LoVo (cell line): ENCODE measurements at regions not wholly inside any gene's neighbourhood (a gene's known extent, or its start where the extent isn't known, plus 50 kb on each side); places are given as distances from the start of the nearest gene placed in this dataset.
A peak's percentile ranks its signal among the peaks of the same experiment; 100 is the strongest.

Experiments used
- DNase-seq: peaks from one replicate; pipeline ENCODE4 v3.0.0-alpha.2; 2016; ENCODE audit warnings: low spot score

DNA sequence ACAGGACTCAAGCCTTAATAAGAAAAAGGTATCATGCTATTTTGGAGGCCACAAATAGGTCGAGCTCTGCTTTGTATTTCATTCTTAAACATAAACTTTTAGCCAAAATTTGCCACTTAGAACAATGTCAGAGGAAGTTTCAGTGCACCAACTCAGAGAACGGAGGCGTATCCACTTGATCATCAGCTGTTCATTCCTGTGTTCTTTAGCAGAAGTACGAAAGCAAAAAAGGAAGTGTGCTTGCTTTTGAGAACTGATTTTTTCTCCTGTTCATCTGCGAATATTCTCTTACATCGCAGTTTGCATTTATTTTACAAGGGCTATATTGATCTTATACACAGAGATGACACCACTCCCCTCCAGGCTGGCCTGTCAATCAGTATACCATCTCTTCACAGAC, 188.6 kb upstream of the SOX5 start:
- no peak for DNase-seq

DNA sequence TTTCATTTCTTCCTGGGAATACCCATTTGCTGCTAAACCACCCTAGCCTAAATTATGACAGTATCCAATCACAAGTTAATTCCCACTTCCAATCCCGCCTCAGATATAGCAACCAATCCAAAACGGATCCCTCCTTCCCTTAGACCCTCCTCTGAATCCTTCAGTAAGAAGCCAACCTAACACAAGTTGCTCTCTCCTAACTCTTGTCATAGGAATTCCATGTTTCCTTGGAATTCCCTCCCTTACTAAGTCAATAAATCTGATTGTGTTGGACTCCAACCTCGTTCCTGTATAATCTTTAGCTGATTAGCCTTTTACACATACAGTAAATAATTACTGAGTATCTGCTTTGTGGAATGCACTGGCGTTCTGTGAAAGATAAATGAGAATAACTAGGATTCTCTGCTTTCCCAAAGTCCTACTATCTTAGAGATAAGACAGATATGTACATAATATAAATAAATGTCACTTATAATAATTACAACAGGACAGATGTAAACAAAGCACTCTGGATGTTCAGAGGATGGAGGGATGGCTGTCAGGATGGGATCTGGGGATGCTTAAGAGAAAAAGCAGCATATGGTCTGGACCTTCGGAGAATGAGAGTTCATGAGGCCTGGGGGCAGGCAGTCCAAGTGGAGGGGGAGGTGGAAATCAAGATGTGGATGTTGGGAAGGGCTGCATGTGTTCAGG, 185.8 kb upstream of the SOX5 start:
- no peak for DNase-seq

DNA sequence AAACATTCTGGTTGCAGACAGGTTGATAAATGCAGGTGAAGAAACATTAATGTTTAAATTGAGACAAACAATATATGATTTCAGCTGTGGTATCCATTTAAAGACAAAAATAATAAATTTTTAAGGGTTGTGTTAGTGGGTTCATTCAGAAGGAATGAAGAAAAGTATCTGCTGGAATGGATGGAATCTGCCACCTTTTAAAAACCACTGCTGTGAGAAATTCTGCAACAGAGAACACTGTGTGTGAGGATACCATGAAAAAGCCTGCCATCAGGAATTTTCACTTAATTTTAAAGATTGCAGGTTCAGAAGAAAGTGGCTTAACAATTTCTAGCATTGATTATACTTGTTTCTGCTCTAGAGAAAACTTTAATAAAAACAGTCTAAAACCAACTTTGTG, 184.6 kb upstream of the SOX5 start:
- no peak for DNase-seq

DNA sequence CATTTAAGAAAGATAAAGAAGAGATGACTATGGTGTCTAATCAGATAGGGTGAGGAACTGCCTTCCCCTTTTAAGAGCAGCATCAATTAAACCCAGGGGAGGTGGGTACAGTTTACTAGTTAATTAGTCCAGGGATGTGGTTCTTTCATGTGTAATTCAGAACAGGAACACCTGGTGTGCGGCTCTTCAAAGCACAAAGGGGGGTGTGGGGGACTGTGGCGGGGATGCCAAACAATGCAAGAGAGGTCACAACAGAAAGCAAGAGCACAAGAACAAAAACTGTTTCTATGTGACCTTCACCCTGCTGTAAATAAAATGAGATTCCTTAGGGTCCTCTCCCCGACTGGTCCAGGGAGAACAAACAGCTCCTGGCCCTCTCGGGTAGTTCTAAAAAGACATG, 183.9 kb upstream of the SOX5 start:
- no peak for DNase-seq

DNA sequence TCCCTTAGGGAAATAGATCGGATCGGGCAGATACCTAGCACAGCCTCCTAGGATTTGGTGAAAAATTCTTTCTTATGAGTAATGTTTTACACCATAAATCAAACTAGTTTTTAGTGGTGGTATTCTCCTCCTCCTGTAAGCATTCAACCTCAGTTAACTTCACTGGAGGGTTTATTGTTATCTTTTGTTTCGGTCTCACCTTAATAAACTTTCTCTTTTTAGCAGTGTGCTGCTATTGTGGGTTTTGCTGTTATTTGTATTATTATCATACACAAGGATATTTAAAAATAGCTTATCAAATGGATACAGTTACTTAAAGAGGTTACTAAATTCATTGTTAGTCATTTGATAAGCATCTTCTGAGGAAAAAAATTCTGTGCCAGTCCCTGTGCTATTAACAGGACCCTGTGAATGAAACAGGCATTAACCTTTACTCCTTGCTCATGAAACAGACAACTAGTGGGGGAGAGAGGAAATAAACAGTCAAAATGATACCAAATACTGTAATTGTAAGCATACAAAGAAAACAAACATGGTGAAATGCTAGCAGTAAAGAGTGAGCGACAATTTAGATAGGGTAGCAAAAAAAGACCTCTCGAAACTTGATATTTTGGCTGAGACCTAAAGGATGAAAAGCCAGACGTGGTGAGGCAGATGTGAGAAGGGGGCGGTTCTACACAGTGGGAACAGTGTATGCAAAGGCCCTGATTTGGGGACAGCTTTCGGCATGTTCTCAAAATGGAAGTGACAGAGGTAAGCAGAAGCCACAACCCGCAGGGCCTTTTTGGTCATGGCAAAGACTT, 178.7 kb upstream of the SOX5 start:
- DNase-seq = no peak

DNA sequence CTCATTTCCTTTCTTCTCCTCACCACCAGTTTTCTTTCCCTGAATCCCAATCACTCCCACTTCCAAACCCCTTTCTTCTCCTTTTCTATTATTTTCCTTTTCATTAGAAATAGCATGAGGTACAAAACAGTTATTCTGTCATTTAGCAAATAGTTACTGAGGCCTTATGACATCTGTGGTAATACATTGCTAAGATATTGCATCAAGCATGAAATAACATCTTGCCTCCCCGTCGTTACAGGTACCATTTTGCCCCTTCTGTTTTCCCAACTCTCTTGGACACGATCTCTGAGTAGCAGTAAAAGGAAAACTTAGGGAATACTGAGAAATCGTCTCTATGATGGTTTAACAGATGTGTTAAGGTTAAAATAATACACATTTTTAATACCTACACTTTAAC, 175.8 kb upstream of the SOX5 start:
- no peak for DNase-seq

DNA sequence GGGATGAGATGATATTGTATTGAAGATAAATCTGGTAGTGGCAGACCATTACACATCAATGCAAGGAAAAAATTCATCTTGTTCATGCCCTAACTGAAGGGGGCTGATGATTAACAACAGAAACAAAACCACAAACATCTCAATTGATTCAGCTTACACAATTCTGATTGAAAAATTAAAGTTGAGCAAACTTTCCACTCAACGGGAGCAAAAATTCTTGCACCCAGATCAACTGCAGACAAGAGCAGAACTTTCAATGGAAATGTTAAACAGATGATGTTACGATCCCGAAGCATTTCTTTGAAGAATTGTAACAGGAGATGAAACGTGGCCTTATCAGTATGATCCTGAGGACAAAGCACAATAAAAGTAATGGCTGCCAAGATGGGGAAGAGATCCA, 172.4 kb upstream of the SOX5 start:
- DNase-seq = no peak

DNA sequence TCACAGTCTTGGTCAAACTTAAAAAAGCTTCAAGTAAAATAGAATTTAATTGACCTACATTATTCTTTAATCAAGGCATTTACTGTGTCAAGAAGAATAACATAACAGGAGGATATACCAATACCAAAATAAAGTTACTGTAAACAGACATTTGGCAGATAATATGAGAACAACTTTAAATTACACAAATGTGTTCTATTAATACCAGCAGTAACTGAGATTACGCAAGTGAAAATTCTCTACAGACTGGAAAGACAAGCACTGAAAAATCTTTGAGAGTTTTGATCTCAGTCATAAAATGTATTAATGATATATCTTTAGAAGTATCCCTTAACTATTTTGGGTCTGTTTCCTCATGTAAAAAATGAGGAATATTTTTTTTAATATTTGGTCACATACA, 169.2 kb upstream of the SOX5 start:
- DNase-seq = no peak

DNA sequence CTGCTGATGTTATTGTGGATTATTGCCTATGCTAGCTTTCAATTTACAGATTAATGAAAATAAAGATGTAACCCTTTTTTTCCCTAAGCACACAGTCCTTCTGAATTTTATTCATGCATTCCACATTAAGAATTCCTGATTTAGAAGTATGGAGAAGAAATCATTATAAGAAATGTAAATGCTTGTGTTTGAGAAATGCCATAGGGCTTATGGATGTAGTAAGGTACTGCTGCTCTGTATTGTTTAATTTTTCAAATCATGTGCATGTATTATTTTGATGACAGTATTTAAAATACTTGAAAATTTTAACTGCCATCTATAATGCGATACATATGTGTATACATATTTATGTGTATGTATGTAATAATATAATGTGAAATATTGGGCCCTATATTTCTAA, 167.1 kb upstream of the SOX5 start:
- DNase-seq = no peak

DNA sequence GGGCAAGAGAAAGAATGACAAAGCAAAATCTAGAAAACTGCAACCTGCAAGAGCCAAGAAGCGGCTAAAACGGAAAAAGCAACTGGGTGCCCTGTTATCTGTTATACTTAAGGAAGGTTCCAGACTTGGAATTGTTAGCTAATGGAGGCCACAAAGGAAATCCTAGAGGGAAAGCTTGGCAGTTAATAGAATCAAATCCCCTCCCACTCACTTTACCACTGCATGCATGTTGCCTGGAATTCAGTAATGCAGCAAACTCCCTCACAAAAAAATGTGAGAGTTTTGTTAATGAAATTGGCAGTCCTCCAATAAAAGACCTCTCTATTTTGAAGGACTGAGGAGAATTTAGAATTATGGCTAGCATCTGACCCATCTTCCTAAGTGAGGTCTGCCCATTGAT, 164.2 kb upstream of the SOX5 start:
- no peak for DNase-seq

DNA sequence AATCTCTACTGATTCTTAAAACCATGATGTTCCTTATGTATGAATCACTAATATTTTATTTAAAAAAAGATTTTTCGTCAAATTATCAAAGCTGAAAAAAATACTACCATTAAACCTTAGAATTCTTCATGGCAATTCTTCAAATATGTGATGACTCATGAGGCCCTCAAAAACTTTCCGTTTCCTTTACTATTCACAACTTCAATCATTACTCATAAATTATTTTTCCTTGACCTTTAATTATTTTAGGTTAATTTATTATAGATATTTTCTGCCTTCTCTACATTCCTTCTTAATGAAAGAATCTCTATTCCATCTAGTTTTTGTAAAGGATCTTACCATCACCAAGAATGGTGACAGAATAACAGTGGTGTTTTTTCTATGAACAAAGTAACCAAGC, 162.1 kb upstream of the SOX5 start:
- DNase-seq = no peak

DNA sequence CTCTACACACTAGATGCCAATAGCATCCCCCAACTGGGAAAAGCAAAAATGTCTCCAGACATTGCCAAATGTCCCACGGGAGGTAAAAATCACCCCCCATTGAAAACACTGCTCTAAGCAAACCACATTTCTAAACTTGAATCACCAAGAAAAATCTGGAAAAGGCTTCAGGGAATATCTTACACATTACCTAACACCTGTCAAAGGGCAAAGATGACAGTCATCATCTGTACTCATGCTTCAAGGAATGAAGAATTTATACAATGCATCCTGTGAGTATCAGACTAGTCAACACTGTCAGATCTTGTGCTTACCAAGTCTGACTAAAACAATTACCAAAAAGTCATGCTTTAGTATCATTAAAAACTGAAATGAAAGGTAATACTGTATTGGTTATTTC, 161.6 kb upstream of the SOX5 start:
- DNase-seq = no peak

DNA sequence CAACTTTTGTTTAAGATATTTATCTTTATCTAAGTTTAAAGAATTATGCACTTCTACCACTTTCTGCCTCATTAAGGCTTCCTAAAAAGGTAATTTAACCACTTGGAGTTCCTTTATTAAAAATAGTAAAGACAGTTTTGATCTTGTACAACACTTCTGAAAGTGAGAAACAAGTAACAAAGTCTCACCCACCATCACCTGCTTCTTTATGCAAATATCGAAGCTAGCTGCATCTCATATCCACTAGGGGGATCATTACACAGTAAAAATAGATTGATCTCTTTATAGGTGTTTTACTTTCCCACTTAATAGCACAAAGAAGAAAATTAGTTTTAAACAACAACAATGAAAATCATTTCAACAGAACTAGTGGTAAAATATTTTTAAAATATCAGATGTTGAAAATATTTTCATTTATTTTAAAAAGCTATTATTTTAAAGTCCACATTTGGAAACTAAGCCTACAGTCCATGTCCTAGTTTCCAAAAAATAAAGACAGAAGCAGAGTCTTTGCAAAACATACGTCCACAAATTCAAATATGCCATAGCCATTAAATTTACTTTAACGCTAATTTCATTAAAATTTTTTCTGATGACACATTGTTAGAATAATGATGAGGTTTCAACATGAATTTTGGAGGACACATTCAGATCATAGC, 160.0 kb upstream of the SOX5 start:
- DNase-seq = peak; percentile 14

DNA sequence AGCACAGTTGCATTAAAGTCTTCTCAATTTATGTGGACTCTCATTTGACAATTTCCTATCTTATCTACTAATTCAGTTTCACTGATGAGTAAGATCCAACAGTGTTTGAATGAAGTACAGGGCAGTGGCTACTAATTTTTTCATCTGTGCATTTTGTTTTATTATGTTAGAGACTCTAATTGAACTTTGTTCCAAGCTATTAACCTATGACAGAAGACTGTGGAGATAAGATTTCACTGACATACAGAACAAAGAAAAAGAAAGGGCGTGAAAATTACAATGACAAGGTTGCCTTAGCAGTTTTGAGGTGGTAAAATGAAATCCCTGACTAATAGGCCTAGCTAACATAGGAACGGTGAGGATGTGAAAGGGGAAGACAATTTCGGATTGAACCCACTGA, 153.2 kb upstream of the SOX5 start:
- DNase-seq = no peak

DNA sequence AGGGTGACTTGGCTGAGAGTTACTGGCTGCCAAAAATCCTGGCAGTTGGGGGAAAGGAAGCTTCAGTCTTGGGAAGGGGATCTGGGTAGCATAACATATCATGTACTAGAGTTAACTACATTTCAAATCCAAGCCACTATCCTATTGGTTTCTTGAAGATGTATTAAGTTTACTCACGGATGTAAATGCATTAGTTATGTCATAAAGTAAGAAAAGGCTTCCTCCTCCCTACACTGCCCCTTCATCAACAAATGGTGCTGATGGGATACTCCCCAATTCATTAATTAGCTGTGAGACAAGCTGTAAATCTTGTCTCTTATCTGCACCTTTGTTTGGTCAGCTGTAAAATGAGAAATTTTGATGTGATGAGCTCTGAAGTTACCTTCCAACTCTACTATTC, 150.1 kb upstream of the SOX5 start:
- DNase-seq = no peak

DNA sequence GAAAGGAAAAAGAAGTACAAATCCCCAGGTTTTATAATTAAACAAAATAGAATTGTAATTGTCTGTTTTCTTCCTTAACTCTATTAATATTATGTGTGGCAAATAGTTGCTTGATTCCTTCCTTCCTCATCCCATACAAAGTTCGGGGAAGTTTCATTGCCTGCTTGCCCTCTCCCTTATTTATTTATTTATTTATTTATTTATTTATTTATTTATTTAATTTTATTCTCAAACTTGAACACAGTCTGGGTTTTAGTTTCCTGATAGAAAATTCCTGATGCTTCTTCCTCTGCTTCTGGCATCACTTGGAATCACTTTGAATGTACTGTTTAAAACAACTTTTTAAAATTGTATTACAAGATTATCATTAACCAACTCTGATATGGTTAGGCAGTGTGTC, 145.8 kb upstream of the SOX5 start:
- DNase-seq = no peak

DNA sequence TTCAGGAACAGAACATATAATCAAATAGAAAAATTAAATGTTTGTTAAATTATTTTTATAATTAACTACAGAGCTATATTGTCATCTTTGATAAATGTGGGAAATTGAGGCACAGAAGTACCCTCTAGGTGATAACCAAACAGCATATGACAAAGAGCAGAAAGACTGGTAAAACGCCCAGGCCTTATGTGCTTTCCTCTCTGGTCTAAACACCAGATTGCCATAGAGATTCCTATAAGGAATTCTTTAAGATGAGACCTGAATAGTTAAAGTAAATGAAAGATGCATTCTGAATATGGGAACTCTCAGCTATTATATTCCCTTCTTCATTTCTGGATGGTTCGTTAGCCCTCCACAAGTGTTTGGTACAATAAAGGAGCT, 140.0 kb upstream of the SOX5 start:
- DNase-seq = no peak

DNA sequence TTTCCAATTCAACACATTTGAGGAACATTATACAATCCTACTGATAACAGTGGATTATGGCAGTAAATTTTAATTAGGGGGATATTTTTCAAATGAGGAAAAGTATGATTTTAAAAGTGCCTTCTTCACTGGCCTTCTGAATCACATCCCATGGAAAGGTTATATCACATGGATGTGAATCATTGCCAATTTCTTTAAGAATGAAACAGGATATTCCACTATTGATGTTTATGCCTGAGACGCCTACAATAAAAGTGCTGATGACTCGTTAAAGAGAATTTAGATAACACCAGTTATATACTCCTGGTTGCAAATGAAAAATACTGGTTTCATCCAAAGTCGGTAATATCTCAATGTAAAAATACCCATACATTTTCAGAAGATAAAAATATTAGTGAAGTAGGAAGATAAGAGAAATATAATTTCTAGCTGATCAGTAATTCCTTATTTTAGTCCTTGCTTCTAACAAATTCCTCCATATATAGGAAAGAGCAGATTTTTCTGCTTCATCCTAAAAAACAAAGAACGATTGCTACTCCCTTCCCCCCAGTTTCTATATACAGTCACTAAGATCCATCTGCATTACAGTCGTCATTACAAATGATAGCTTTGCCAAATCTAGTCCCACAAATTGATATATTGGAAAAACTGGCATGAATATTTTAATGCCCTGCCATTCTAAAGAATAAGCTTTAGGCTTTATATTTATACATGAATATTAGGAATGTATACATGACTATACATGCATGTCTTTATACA, 139.5 kb upstream of the SOX5 start:
- DNase-seq = no peak

DNA sequence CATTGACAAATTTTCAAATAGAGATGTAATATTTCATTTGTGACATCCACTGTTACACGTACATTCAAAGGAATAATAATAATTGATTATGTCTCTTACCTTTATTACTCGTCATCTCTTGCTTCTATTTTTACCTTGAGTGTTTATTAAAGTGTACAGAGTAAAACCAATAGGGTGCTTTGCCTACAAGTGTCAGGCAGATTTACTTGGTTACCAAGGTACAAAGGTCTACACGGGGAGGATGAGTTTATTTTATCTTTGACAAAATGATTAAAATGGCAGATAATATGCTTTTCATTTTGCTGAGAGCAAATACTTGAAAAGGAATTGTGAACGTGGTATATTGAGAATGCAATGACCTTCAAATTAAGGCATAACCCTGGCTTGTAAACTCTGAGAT, 137.8 kb upstream of the SOX5 start:
- no peak for DNase-seq

DNA sequence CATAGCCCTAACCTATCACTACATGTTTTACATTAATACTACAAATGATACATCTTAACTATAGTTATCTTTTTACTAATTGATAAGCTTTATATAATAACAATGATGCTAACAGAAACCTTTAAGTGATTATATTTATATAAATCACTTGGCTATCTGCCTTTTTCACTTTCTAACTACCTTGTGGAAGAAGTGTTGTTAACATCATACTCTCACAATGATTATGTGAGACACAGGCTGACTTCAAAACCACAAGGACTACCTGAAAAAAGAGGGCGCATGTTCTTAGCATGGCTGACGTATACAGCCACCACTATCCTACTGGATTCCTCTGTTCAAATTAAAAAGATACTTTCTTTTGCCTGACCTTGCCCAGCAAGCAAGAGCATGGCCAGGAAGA, 135.3 kb upstream of the SOX5 start:
- DNase-seq = no peak

DNA sequence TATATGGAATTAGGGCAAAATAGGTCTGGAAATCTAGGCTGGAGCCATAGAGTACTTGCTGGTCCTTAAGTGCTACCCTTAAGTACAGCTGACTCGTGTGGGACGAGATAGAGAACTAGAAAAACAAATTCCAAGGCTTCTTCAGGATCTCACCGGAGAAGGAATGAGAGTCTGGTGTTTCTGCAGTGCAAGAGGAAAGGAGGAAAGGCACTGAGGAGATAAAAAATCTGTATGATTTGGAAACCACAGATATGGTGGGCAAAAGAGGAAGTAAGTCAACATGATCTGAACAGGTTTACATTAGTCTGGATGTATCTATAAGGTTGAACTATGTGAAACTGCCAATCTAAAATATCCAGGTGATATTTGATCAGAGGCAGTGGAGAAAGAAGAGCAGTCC, 134.4 kb upstream of the SOX5 start:
- DNase-seq = no peak

DNA sequence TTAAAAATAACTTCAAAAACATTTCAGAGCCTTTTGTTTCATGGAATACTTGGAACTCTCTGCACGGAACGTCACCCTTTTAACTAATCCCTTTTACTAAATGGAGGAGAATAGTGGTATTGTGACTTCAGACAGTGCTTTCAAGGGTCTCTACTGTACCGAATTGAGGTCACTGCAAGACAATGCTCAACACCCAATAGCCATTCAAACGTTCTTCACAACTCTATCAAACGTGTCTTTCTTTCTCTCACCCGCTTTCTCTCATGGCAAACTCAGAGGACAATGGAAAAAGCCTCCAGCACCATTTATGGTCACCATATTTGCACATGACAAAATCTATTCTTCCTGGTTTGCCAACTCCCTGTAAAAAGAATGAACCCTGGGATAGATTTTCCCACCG, 132.1 kb upstream of the SOX5 start:
- no peak for DNase-seq

DNA sequence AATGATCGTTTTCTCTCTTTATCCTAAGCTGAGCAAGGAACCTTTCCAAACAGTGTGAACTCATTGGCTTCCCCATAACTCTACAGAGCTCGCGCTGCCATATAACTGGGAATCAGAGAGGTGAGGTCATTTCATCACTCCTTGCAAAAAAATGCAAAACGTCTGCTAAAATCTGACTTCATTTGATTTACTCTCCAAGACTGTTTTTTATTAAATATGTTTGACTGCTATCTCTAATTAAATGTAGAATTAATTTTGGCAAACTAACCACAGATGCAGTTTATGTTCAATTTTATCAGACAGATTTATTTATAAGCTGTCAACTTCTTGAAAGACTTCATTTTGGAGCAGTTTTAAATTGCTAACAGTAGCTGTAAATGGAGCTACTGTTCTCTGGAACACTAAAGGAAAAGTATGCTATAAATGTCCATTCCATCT, 131.6 kb upstream of the SOX5 start:
- DNase-seq = no peak
